PC-9 (cell line): ENCODE measurements at regions not wholly inside any gene's neighbourhood (a gene's known extent, or its start where the extent isn't known, plus 50 kb on each side); places are given as distances from the start of the nearest gene placed in this dataset.

Source experiments
- EZH2 ChIP-seq: fragments of 200-600 bp; sonication (generic); IDR thresholded peaks from 2 replicates; pipeline ENCODE4 v1.8.0; 2017; ENCODE audit warnings: antibody characterized with exemption, low read depth
- TF ChIP-seq, protein P1 (sequence below): fragments of 200-600 bp; sonication (generic); conservative IDR thresholded peaks from 2 replicates; pipeline ENCODE4 v1.6.1; 2017; ENCODE audit warnings: mixed run types, antibody characterized with exemption, mild to moderate bottlenecking, moderate library complexity

DNA sequence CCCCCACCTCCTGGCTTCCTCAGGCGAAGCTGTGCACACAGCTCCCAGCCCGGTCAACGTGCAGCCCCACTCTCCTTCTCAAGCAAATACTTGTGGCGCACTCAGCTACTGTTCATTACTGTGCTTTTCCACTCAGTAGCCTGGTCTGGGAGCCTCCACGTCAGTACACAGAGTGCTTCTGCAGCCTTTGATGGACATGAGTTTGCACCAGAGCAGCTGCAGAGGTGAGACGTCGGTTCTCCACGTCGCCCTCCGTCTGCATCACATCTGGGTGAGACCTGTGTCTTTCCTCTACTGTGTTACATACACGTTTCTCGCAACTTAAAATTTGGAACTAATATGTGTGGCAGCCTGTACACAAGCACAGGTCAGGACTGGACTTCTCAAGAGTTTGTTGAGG lies 334.3 kb downstream of the C16orf95 start:
- TF ChIP-seq, protein P1, sequence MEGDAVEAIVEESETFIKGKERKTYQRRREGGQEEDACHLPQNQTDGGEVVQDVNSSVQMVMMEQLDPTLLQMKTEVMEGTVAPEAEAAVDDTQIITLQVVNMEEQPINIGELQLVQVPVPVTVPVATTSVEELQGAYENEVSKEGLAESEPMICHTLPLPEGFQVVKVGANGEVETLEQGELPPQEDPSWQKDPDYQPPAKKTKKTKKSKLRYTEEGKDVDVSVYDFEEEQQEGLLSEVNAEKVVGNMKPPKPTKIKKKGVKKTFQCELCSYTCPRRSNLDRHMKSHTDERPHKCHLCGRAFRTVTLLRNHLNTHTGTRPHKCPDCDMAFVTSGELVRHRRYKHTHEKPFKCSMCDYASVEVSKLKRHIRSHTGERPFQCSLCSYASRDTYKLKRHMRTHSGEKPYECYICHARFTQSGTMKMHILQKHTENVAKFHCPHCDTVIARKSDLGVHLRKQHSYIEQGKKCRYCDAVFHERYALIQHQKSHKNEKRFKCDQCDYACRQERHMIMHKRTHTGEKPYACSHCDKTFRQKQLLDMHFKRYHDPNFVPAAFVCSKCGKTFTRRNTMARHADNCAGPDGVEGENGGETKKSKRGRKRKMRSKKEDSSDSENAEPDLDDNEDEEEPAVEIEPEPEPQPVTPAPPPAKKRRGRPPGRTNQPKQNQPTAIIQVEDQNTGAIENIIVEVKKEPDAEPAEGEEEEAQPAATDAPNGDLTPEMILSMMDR: no peak
- no peak for TF ChIP-seq EZH2
